WTC11 (cell line): ENCODE measurements at regions not wholly inside any gene's neighbourhood (a gene's known extent, or its start where the extent isn't known, plus 50 kb on each side); places are given as distances from the start of the nearest gene placed in this dataset.

ENCODE experiments used
- ATAC-seq: fragments of 200-7000 bp; cut with Tn5 transposase; 2 replicates; pipeline ENCODE4 v1.10.0; 2021; ENCODE audit warnings: mild to moderate bottlenecking, moderate library complexity
- CTCF ChIA-PET: fragments of 300-600 bp; sonication (Branson Sonifier 250); formaldehyde crosslinking; loops from one replicate; lab custom pipeline; 2021; ENCODE audit warnings: antibody characterized with exemption; lab: Charles Lee
- POLR2A ChIA-PET: fragments of 350-600 bp; sonication (Branson Sonifier 250); formaldehyde crosslinking; loops from one replicate; lab custom pipeline; 2021; ENCODE audit warnings: antibody characterized with exemption; lab: Charles Lee
- DNase-seq: peaks from one replicate; pipeline ENCODE4 v3.0.0; 2021; ENCODE audit warnings: low spot score
- H3K27ac Mint-ChIP-seq: 2 replicates; pipeline ENCODE4 v1.8.0; 2021; ENCODE audit warnings: mixed read lengths
- H3K27me3 Mint-ChIP-seq: 2 replicates; pipeline ENCODE4 v1.8.0; 2021; ENCODE audit warnings: low read depth, mild to moderate bottlenecking, moderate library complexity, mixed read lengths
- H3K36me3 Mint-ChIP-seq: 2 replicates; pipeline ENCODE4 v1.8.0; 2021; ENCODE audit warnings: mixed read lengths
- H3K4me1 Mint-ChIP-seq: 2 replicates; pipeline ENCODE4 v1.8.0; 2022; ENCODE audit warnings: mixed read lengths
- H3K4me3 Mint-ChIP-seq: 2 replicates; pipeline ENCODE4 v1.8.0; 2021; ENCODE audit warnings: mild to moderate bottlenecking, moderate library complexity, mixed read lengths
- H3K9me3 Mint-ChIP-seq: 2 replicates; pipeline ENCODE4 v1.8.0; 2021; ENCODE audit warnings: mixed read lengths
- ELF4 ChIP-seq: sonication (generic); formaldehyde crosslinking; IDR thresholded peaks from 2 replicates; pipeline ENCODE4 v1.8.1; 2022; ENCODE audit warnings: low read depth, mild to moderate bottlenecking, moderate library complexity, missing genetic modification reagents
- ESRRA ChIP-seq: sonication (generic); formaldehyde crosslinking; IDR thresholded peaks from 2 replicates; pipeline ENCODE4 v1.8.1; 2022; ENCODE audit warnings: mild to moderate bottlenecking, missing genetic modification reagents, borderline replicate concordance
- FOXK1 ChIP-seq: sonication (generic); formaldehyde crosslinking; IDR thresholded peaks from 2 replicates; pipeline ENCODE4 v1.8.0; 2022; ENCODE audit warnings: mild to moderate bottlenecking, moderate library complexity, missing genetic modification reagents
- GABPB1 ChIP-seq: sonication (generic); formaldehyde crosslinking; IDR thresholded peaks from 2 replicates; pipeline ENCODE4 v1.8.1; 2023; ENCODE audit warnings: mild to moderate bottlenecking, missing genetic modification reagents
- KAT7 ChIP-seq: sonication (generic); formaldehyde crosslinking; IDR thresholded peaks from 2 replicates; pipeline ENCODE4 v1.8.1; 2023; ENCODE audit warnings: missing genetic modification reagents, mild to moderate bottlenecking, borderline replicate concordance
- SMAD4 ChIP-seq: sonication (generic); formaldehyde crosslinking; IDR thresholded peaks from 2 replicates; pipeline ENCODE4 v1.8.0; 2022; ENCODE audit warnings: mild to moderate bottlenecking, missing genetic modification reagents
- SP1 ChIP-seq: sonication (generic); formaldehyde crosslinking; conservative IDR thresholded peaks from 2 replicates; pipeline ENCODE4 v1.8.1; 2022; ENCODE audit warnings: missing genetic modification reagents
- ZNF317 ChIP-seq: sonication (generic); formaldehyde crosslinking; IDR thresholded peaks from 2 replicates; pipeline ENCODE4 v1.8.1; 2023; ENCODE audit warnings: low read depth, mild to moderate bottlenecking, moderate library complexity, missing genetic modification reagents, borderline replicate concordance
- TF ChIP-seq, protein P1 (sequence below): sonication (generic); formaldehyde crosslinking; IDR thresholded peaks from 2 replicates; pipeline ENCODE4 v1.8.0; 2023; ENCODE audit warnings: missing genetic modification reagents
- TF ChIP-seq, protein P2 (sequence below): sonication (generic); formaldehyde crosslinking; IDR thresholded peaks from 2 replicates; pipeline ENCODE4 v1.8.1; 2023; ENCODE audit warnings: mild to moderate bottlenecking, missing genetic modification reagents, moderate library complexity
- TF ChIP-seq, protein P3 (sequence below): sonication (generic); formaldehyde crosslinking; IDR thresholded peaks from 2 replicates; pipeline ENCODE4 v1.8.0; 2023; ENCODE audit warnings: missing genetic modification reagents, mild to moderate bottlenecking, borderline replicate concordance
- TF ChIP-seq, protein P4 (sequence below): fragments of 250-450 bp; sonication (Bioruptor Pico); IDR thresholded peaks from 2 replicates; pipeline ENCODE4 v1.9.0; 2021; ENCODE audit warnings: mild to moderate bottlenecking
- TF ChIP-seq, protein P5 (sequence below): sonication (generic); formaldehyde crosslinking; IDR thresholded peaks from 2 replicates; pipeline ENCODE4 v1.8.1; 2023; ENCODE audit warnings: mild to moderate bottlenecking, missing genetic modification reagents, moderate library complexity
- TF ChIP-seq, protein P6 (sequence below): sonication (generic); formaldehyde crosslinking; IDR thresholded peaks from 2 replicates; pipeline ENCODE4 v1.8.1; 2022; ENCODE audit warnings: mild to moderate bottlenecking, moderate library complexity, missing genetic modification reagents
- TF ChIP-seq, protein P7 (sequence below): sonication (generic); formaldehyde crosslinking; IDR thresholded peaks from 2 replicates; pipeline ENCODE4 v1.8.1; 2023; ENCODE audit warnings: mild to moderate bottlenecking, missing genetic modification reagents
- TF ChIP-seq, protein P8 (sequence below): fragments of 200-600 bp; IDR thresholded peaks from 2 replicates; pipeline ENCODE4 v1.8.0; 2022; ENCODE audit warnings: antibody characterized with exemption

DNA sequence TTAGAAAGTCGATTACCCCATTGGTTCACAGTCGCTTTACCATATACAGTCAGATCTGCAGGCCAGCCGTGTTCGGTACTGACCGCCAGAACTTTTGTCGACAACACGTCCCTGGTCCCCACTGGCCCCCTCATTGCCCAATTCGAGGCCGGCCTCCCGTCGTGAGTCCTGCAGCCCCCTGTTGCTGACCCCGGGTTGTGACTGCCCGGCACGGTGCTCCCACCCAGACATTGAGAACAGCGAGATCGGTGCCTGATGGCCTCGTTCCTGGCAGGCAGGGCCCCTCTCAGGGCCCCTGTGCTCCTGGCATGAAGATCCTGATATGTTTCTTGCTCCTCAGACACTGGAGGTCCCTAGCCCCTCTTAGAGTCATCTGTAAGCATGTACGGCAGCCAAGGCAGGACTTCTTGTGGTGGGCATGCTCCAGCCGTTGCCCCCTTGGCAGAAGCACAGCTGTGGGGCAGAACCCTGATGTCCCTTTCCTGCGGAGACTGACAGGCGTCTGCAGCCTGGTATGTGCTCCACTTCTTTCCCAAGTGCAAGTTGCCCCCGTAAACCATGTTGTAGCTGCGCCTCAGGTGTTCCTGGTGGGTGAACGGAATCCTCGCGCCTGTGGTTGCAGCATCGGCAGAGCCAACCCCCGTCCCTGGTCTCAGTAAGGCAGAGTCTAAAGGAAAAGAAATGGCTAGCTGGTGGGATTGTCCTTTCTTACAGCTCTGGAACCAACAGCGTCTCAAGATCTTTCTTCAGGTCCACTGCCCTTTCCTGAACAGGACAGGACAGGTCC is 123.2 kb upstream of the SPACA7 start:
- peaks cover 5% of the 10 kb centered on the region for H3K4me1 Mint-ChIP-seq
- TF ChIP-seq ESRRA (CRISPR knock-in tag): no peak
- TF ChIP-seq, protein P1, sequence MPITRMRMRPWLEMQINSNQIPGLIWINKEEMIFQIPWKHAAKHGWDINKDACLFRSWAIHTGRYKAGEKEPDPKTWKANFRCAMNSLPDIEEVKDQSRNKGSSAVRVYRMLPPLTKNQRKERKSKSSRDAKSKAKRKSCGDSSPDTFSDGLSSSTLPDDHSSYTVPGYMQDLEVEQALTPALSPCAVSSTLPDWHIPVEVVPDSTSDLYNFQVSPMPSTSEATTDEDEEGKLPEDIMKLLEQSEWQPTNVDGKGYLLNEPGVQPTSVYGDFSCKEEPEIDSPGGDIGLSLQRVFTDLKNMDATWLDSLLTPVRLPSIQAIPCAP (CRISPR knock-in tag): no peak
- no peaks in the 10 kb centered on the region for H3K27me3 Mint-ChIP-seq
- no peak overlapping the region for H3K4me3 Mint-ChIP-seq
- no peak overlapping the region for H3K27ac Mint-ChIP-seq
- no peaks in the 10 kb centered on the region for H3K9me3 Mint-ChIP-seq
- no peak for DNase-seq
- POLR2A ChIA-PET: no interaction called here
- CTCF ChIA-PET: no interaction called here
- H3K36me3 Mint-ChIP-seq: no peaks in the 10 kb centered on the region
- ATAC-seq: no peak

DNA sequence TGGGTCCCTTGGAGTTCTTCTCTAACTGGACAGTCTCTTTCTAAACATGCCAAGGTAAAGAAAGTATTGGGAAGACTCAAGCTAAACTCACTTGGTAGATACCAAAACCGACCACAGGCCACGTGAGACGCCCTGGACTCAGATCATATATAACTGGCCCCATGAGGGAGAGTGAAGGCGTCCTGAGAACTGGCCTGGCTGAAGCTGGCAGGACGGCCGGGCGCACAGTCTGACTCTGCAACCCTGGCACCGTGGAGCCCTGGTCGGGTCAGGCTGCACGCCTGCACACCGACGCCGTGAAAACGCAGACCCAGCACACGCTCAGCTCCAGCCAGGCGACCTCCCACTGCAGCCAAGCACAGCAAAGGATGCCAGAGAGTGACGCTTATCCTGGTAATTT is 122.5 kb upstream of the SPACA7 start:
- TF ChIP-seq, protein P2, sequence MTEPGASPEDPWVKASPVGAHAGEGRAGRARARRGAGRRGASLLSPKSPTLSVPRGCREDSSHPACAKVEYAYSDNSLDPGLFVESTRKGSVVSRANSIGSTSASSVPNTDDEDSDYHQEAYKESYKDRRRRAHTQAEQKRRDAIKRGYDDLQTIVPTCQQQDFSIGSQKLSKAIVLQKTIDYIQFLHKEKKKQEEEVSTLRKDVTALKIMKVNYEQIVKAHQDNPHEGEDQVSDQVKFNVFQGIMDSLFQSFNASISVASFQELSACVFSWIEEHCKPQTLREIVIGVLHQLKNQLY (CRISPR knock-in tag): no peak
- TF ChIP-seq, protein P3, sequence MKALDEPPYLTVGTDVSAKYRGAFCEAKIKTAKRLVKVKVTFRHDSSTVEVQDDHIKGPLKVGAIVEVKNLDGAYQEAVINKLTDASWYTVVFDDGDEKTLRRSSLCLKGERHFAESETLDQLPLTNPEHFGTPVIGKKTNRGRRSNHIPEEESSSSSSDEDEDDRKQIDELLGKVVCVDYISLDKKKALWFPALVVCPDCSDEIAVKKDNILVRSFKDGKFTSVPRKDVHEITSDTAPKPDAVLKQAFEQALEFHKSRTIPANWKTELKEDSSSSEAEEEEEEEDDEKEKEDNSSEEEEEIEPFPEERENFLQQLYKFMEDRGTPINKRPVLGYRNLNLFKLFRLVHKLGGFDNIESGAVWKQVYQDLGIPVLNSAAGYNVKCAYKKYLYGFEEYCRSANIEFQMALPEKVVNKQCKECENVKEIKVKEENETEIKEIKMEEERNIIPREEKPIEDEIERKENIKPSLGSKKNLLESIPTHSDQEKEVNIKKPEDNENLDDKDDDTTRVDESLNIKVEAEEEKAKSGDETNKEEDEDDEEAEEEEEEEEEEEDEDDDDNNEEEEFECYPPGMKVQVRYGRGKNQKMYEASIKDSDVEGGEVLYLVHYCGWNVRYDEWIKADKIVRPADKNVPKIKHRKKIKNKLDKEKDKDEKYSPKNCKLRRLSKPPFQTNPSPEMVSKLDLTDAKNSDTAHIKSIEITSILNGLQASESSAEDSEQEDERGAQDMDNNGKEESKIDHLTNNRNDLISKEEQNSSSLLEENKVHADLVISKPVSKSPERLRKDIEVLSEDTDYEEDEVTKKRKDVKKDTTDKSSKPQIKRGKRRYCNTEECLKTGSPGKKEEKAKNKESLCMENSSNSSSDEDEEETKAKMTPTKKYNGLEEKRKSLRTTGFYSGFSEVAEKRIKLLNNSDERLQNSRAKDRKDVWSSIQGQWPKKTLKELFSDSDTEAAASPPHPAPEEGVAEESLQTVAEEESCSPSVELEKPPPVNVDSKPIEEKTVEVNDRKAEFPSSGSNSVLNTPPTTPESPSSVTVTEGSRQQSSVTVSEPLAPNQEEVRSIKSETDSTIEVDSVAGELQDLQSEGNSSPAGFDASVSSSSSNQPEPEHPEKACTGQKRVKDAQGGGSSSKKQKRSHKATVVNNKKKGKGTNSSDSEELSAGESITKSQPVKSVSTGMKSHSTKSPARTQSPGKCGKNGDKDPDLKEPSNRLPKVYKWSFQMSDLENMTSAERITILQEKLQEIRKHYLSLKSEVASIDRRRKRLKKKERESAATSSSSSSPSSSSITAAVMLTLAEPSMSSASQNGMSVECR (CRISPR knock-in tag): no peak
- TF ChIP-seq ZNF317 (CRISPR knock-in tag) (no peak), ESRRA (CRISPR knock-in tag) (no peak), SP1 (CRISPR knock-in tag) (no peak), ELF4 (CRISPR knock-in tag) (no peak), KAT7 (CRISPR knock-in tag) (no peak), FOXK1 (CRISPR knock-in tag) (no peak)
- TF ChIP-seq, protein P4, sequence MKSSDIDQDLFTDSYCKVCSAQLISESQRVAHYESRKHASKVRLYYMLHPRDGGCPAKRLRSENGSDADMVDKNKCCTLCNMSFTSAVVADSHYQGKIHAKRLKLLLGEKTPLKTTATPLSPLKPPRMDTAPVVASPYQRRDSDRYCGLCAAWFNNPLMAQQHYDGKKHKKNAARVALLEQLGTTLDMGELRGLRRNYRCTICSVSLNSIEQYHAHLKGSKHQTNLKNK (CRISPR knock-in tag): no peak
- H3K4me1 Mint-ChIP-seq: peaks cover under 1% of the 10 kb centered on the region; the same call in 1 of the 2 replicates
- ATAC-seq (no peak), DNase-seq (no peak)
- ChIA-PET POLR2A (no interaction called here), CTCF (no interaction called here)
- no peaks in the 10 kb centered on the region for H3K27me3 Mint-ChIP-seq
- no peak overlapping the region for H3K27ac Mint-ChIP-seq
- no peaks in the 10 kb centered on the region for H3K9me3 Mint-ChIP-seq
- H3K36me3 Mint-ChIP-seq: no peaks in the 10 kb centered on the region
- no peak overlapping the region for H3K4me3 Mint-ChIP-seq

DNA sequence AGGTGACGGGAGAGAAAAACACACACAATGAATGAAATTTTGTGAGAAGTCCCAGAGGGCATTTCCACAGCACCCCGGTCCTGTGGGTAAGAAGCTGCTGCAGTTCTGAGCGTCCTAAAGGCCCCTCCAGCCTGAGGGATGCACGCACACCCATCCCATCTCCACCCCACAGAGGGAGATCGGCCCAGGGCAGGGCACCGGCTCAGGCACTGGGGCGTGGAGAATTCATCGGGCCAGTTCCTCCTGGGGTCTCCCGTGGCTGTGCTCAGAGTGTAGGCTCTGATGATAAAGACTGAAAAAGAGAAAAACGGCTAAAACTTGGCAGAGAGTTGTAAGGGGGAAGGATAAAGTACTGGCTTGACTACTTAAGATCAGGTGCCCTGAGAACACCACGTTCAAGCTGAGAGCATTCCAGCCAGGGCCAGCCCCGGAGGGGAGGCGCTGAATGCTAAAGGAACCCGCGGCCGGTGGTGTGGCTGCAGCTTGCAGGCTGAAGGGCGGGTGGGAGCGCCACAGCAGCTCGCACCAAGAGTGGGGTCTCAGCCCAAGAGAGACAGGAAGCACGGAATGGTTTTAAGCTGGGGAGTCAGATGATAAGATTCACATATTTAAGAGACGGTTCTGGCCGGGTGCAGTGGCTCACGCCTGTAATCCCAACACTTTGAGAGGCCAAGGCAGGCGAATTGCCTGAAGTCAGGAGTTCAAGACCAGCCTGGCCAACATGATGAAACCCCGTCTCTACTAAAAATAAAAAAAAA is 121.9 kb upstream of the SPACA7 start:
- ChIA-PET CTCF (no interaction called here), POLR2A (no interaction called here)
- DNase-seq (no peak), ATAC-seq (no peak)
- Mint-ChIP-seq H3K27ac (no peak overlapping the region), H3K4me3 (no peak overlapping the region), H3K36me3 (no peaks in the 10 kb centered on the region), H3K9me3 (no peaks in the 10 kb centered on the region), H3K27me3 (no peaks in the 10 kb centered on the region), H3K4me1 (no peaks in the 10 kb centered on the region)
- TF ChIP-seq, protein P5, sequence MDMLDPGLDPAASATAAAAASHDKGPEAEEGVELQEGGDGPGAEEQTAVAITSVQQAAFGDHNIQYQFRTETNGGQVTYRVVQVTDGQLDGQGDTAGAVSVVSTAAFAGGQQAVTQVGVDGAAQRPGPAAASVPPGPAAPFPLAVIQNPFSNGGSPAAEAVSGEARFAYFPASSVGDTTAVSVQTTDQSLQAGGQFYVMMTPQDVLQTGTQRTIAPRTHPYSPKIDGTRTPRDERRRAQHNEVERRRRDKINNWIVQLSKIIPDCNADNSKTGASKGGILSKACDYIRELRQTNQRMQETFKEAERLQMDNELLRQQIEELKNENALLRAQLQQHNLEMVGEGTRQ (CRISPR knock-in tag): no peak
- TF ChIP-seq SMAD4: no peak
- TF ChIP-seq, protein P6, sequence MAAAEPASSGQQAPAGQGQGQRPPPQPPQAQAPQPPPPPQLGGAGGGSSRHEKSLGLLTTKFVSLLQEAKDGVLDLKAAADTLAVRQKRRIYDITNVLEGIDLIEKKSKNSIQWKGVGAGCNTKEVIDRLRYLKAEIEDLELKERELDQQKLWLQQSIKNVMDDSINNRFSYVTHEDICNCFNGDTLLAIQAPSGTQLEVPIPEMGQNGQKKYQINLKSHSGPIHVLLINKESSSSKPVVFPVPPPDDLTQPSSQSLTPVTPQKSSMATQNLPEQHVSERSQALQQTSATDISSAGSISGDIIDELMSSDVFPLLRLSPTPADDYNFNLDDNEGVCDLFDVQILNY (CRISPR knock-in tag): no peak
- TF ChIP-seq, protein P7, sequence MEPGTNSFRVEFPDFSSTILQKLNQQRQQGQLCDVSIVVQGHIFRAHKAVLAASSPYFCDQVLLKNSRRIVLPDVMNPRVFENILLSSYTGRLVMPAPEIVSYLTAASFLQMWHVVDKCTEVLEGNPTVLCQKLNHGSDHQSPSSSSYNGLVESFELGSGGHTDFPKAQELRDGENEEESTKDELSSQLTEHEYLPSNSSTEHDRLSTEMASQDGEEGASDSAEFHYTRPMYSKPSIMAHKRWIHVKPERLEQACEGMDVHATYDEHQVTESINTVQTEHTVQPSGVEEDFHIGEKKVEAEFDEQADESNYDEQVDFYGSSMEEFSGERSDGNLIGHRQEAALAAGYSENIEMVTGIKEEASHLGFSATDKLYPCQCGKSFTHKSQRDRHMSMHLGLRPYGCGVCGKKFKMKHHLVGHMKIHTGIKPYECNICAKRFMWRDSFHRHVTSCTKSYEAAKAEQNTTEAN: no peak
- TF ChIP-seq GABPB1: no peak
- TF ChIP-seq, protein P2 (CRISPR knock-in tag): no peak
- TF ChIP-seq, protein P8, sequence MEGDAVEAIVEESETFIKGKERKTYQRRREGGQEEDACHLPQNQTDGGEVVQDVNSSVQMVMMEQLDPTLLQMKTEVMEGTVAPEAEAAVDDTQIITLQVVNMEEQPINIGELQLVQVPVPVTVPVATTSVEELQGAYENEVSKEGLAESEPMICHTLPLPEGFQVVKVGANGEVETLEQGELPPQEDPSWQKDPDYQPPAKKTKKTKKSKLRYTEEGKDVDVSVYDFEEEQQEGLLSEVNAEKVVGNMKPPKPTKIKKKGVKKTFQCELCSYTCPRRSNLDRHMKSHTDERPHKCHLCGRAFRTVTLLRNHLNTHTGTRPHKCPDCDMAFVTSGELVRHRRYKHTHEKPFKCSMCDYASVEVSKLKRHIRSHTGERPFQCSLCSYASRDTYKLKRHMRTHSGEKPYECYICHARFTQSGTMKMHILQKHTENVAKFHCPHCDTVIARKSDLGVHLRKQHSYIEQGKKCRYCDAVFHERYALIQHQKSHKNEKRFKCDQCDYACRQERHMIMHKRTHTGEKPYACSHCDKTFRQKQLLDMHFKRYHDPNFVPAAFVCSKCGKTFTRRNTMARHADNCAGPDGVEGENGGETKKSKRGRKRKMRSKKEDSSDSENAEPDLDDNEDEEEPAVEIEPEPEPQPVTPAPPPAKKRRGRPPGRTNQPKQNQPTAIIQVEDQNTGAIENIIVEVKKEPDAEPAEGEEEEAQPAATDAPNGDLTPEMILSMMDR: no peak
